IPS DF 19.7 (cell line): ENCODE measurements at regions not wholly inside any gene's neighbourhood (a gene's known extent, or its start where the extent isn't known, plus 50 kb on each side); places are given as distances from the start of the nearest gene placed in this dataset.
"Not testable (repeated sequence)": the region's sequence is repeated elsewhere in the genome, so short reads cannot be mapped to it uniquely, and the experiment has no call there.

Experiments
- DNase-seq: peaks from one replicate; pipeline ENCODE4 v3.0.0-alpha.2; 2013; ENCODE audit warnings: low read depth, low spot score

- no peak for DNase-seq
Measured at GRCh38 chr7:153006911-153007310, 247.4 kb downstream of the ACTR3B start.

GRCh38 chr7:153010416-153010815, 250.9 kb downstream of the ACTR3B start:
- DNase-seq = no peak

- DNase-seq = no peak
Measured at GRCh38 chr7:153012203-153012602, 252.7 kb downstream of the ACTR3B start.

- DNase-seq = no peak
Measured at GRCh38 chr7:153017223-153017622, 257.7 kb downstream of the ACTR3B start.

GRCh38 chr7:153021542-153021941, 262.0 kb downstream of the ACTR3B start:
- DNase-seq = no peak

- no peak for DNase-seq
Measured at GRCh38 chr7:153022475-153023193, 263.1 kb downstream of the ACTR3B start.

GRCh38 chr7:153023194-153023592, 263.6 kb downstream of the ACTR3B start:
- DNase-seq = no peak

- DNase-seq = no peak
Measured at GRCh38 chr7:153027210-153027609, 267.7 kb downstream of the ACTR3B start.

- DNase-seq = no peak
Measured at GRCh38 chr7:153027904-153028303, 268.4 kb downstream of the ACTR3B start.

- DNase-seq = no peak
Measured at GRCh38 chr7:153030976-153031375, 271.4 kb downstream of the ACTR3B start.

GRCh38 chr7:153034791-153035190, 275.2 kb downstream of the ACTR3B start:
- no peak for DNase-seq

GRCh38 chr7:153036396-153037063, 277.0 kb downstream of the ACTR3B start:
- DNase-seq = no peak

GRCh38 chr7:153043440-153043839, 283.9 kb downstream of the ACTR3B start:
- DNase-seq = no peak

GRCh38 chr7:153044981-153045380, 285.4 kb downstream of the ACTR3B start:
- DNase-seq = no peak

GRCh38 chr7:153047079-153047959, 287.8 kb downstream of the ACTR3B start:
- DNase-seq = no peak

- no peak for DNase-seq
Measured at GRCh38 chr7:153052206-153052605, 292.7 kb downstream of the ACTR3B start.

GRCh38 chr7:153061910-153062528, 302.5 kb downstream of the ACTR3B start:
- no peak for DNase-seq

- DNase-seq = no peak
Measured at GRCh38 chr7:153065051-153065450, 305.5 kb downstream of the ACTR3B start.

- no peak for DNase-seq
Measured at GRCh38 chr7:153066711-153067110, 307.2 kb downstream of the ACTR3B start.

- DNase-seq = no peak
Measured at GRCh38 chr7:153070141-153070540, 310.6 kb downstream of the ACTR3B start.

- DNase-seq = no peak
Measured at GRCh38 chr7:153072806-153073205, 313.3 kb downstream of the ACTR3B start.

GRCh38 chr7:153076289-153076688, 316.7 kb downstream of the ACTR3B start:
- not testable (repeated sequence) for DNase-seq
